NOMO-1 (cell line): ENCODE measurements at regions not wholly inside any gene's neighbourhood (a gene's known extent, or its start where the extent isn't known, plus 50 kb on each side); places are given as distances from the start of the nearest gene placed in this dataset.

ENCODE experiments used
- DNase-seq, 2 experiments: peaks; one replicate each; lab custom pipeline; 2025; ENCODE audit not compliant: unreplicated experiment in 2 of 2; lab: John Stamatoyannopoulos, UW

- no peak for DNase-seq
These were observed 247.1 kb upstream of the SIX2 start for GRCh38 chr2:45256173-45256866.

- DNase-seq, result peak in 1 of 2 experiments; percentile 6
These were observed 246.3 kb upstream of the SIX2 start for GRCh38 chr2:45255563-45255962.

GRCh38 chr2:45254025-45254424, 244.8 kb upstream of the SIX2 start:
- no peak for DNase-seq

GRCh38 chr2:45253151-45253550, 243.9 kb upstream of the SIX2 start:
- DNase-seq, result no peak

GRCh38 chr2:45250176-45250575, 240.9 kb upstream of the SIX2 start:
- no peak for DNase-seq

- no peak for DNase-seq
These were observed 239.0 kb upstream of the SIX2 start for GRCh38 chr2:45248214-45248613.

GRCh38 chr2:45244928-45245327, 235.7 kb upstream of the SIX2 start:
- no peak for DNase-seq

GRCh38 chr2:45242161-45242741, 233.0 kb upstream of the SIX2 start:
- no peak for DNase-seq

- DNase-seq, result no peak
These were observed 231.9 kb upstream of the SIX2 start for GRCh38 chr2:45241061-45241561.

- peak in 1 of 2 experiments; percentile 43 for DNase-seq
These were observed 228.7 kb upstream of the SIX2 start for GRCh38 chr2:45237850-45238542.

- DNase-seq, result no peak
These were observed 227.9 kb upstream of the SIX2 start for GRCh38 chr2:45237128-45237527.

GRCh38 chr2:45236268-45236667, 227.0 kb upstream of the SIX2 start:
- no peak for DNase-seq

GRCh38 chr2:45233301-45233700, 224.0 kb upstream of the SIX2 start:
- no peak for DNase-seq

- DNase-seq, result no peak
These were observed 223.6 kb upstream of the SIX2 start for GRCh38 chr2:45232818-45233217.

- DNase-seq, result no peak
These were observed 220.2 kb upstream of the SIX2 start for GRCh38 chr2:45229411-45229810.

GRCh38 chr2:45227347-45227746, 218.1 kb upstream of the SIX2 start:
- no peak for DNase-seq

GRCh38 chr2:45224993-45225380, 215.7 kb upstream of the SIX2 start:
- no peak for DNase-seq

GRCh38 chr2:45224321-45224992, 215.2 kb upstream of the SIX2 start:
- DNase-seq, result no peak

- no peak for DNase-seq
These were observed 214.3 kb upstream of the SIX2 start for GRCh38 chr2:45223531-45223930.

- DNase-seq, result no peak
These were observed 211.0 kb upstream of the SIX2 start for GRCh38 chr2:45220227-45220626.

- DNase-seq, result no peak
These were observed 209.7 kb upstream of the SIX2 start for GRCh38 chr2:45218931-45219339.
